NB4 (cell line): ENCODE measurements at regions not wholly inside any gene's neighbourhood (a gene's known extent, or its start where the extent isn't known, plus 50 kb on each side); places are given as distances from the start of the nearest gene placed in this dataset.

Source experiments
- DNase-seq: peaks from one replicate; pipeline ENCODE4 v3.0.0; 2010; ENCODE audit warnings: low read depth
- H3K4me3 ChIP-seq: one replicate; pipeline ENCODE4 v1.5.1; 2011; ENCODE audit warnings: mild to moderate bottlenecking, low read depth, low read length, moderate library complexity
- CTCF ChIP-seq: IDR thresholded peaks from one replicate; pipeline ENCODE4 v1.5.1; 2012; ENCODE audit warnings: low read depth, low read length
- MYC ChIP-seq: IDR thresholded peaks from 2 replicates; pipeline ENCODE4 v1.6.1; 2011; ENCODE audit warnings: low read depth, low read length
- POLR2A ChIP-seq: IDR thresholded peaks from 2 replicates; pipeline ENCODE4 v1.6.1; 2011; ENCODE audit warnings: mild to moderate bottlenecking; ENCODE audit not compliant: insufficient read length; ENCODE audit errors: extremely low read depth
- TF ChIP-seq, protein P1 (sequence below): IDR thresholded peaks from 2 replicates; pipeline ENCODE4 v1.6.1; 2011; ENCODE audit warnings: low read depth, low read length

DNA sequence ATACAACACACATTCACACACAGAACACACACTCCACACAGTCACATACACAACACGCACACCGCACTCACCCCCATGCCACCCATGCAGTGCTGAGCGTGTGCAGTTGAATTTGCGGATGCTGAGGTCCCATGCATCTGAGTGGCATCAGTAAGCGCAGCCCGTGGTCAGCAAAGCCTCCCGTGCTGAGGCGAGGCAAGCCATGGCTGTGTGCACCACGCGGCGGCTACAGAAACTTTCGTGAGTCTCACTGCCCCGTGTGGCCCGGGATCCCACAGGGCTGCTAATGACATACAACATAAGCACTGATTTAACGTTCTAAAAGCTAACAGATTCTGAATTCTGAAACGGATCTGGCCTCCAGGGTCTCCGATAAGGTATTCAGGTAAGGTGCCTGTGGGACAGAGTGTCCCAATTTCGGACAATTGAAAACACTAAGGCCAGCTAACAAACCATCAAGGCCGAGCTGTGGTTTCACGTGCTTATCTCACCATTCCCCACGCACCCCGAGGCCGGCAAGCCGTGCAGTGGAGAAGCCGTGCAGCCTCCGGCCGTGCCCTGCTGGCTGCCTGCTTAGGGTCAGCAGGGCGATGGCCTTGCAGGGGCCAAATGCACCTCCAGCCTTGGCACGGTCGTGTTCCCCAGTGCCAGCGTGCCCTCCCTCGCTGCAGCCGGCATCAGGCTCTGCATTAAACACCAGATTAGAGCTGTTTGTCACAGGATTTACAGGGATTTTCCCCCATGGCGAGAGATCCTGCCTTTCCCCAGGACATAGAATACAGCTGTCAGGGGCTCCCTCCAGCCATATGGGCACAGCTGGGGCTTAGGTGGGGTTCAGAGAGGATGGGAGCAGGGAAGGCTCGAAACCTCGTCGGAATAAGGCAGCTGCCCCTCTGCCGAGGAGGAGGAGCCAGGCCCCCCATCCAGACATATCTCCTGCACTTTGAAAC, 191.7 kb downstream of the C16orf95 start:
- no peak for DNase-seq
- H3K4me3 ChIP-seq: no peak overlapping the region
- no peak for TF ChIP-seq POLR2A
- TF ChIP-seq CTCF: no peak
- TF ChIP-seq, protein P1, sequence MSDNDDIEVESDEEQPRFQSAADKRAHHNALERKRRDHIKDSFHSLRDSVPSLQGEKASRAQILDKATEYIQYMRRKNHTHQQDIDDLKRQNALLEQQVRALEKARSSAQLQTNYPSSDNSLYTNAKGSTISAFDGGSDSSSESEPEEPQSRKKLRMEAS: no peak
- TF ChIP-seq MYC: no peak

- TF ChIP-seq POLR2A: no peak
- TF ChIP-seq CTCF: no peak
- TF ChIP-seq MYC: no peak
- TF ChIP-seq, protein P1: no peak
- DNase-seq: no peak
- no peak overlapping the region for H3K4me3 ChIP-seq
Observed at GRCh38 chr16:87126403-87127025, 190.7 kb downstream of the C16orf95 start.

DNA sequence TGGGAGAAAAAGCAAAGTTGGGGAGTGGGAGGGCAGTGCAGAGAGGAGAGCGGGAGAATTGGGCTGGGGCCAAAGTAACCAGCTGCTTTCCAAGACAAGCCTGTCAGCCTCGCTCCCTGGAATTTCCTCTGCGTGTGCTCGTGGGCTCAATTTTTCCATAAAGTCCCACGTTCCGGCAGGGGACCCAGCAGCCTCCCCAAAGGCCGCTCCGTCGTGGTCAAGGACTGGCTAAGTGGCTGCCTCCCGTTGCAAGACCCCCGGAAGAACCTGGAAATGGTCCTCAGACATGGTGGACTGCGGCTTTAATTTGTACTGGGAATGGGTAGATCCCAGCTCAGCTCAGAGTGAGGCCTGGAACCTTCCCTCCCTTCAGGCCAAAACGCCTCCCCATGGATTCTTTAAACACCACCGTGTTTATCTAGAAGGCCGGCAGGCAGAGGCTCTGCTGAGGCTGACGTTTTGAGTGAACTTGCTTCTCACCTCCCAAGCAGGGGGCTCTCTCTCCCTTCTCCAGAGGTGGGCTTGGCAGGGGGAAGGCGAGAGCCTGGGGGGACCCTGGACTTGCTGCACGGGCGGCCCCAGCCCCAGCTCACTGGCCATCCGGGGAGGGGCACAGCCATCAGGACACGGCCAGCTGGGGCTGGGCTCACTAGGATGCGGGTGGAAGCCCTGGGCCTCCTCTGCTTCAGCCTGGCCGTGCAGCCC, 190.0 kb downstream of the C16orf95 start:
- no peak for TF ChIP-seq POLR2A
- TF ChIP-seq, protein P1: no peak
- H3K4me3 ChIP-seq: no peak overlapping the region
- no peak for DNase-seq

GRCh38 chr16:87127766-87128147, 189.4 kb downstream of the C16orf95 start:
- no peak overlapping the region for H3K4me3 ChIP-seq
- DNase-seq: no peak
- no peak for TF ChIP-seq MYC
- TF ChIP-seq CTCF: no peak
- TF ChIP-seq POLR2A: no peak
- TF ChIP-seq, protein P1: no peak

DNA sequence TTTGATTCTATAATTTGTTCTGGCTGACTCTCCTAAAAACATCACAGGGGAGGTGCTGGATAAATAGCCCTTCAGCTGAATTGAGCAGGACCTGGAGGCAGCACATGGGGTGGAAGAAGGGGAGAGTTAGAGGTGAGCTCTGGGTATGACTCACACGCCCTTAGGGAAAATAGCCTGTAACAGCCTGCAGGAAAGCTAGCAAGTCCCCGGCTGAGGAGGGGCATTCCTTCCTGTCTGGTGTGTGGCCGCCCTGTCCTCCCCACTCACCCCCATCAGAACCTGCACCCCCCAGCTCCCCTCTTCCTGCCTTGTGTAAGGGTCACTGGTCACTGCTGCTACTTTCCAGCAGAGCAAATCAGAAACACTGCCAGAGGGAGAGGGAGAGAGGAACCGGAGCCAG, 187.4 kb downstream of the C16orf95 start:
- peak; percentile 77 for DNase-seq
- no peak for TF ChIP-seq POLR2A
- TF ChIP-seq MYC: no peak
- TF ChIP-seq, protein P1: no peak
- no peak for TF ChIP-seq CTCF
- no peak overlapping the region for H3K4me3 ChIP-seq
